Muscle of arm (tissue), 1 donor: ENCODE measurements at regions not wholly inside any gene's neighbourhood (a gene's known extent, or its start where the extent isn't known, plus 50 kb on each side); places are given as distances from the start of the nearest gene placed in this dataset.
"Not testable (repeated sequence)": the region's sequence is repeated elsewhere in the genome, so short reads cannot be mapped to it uniquely, and the experiment has no call there.

Source experiments
- DNase-seq: peaks from one replicate; pipeline ENCODE4 v3.0.0-alpha.2; 2013

GRCh38 chrX:1102786-1103185 is 109.7 kb downstream of the CRLF2 start:
- no peak for DNase-seq

DNA sequence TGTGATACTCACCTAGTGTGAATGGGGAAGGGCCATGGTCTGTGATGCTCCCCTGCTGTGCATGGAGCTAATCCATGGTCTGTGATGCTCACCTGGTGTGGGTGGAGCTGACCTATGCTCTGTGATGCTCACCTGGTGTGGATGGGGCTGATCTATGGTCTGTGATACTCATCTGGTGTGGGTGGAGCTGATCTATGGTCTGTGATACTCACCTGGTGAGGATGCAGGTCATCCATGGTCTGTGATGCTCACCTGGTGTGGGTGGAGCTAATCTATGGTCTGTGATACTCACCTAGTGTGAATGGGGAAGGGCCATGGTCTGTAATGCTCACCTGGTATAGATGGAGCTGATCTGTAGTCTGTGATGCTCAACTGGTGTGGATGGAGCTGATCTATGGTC is 110.2 kb downstream of the CRLF2 start:
- not testable (repeated sequence) for DNase-seq

DNA sequence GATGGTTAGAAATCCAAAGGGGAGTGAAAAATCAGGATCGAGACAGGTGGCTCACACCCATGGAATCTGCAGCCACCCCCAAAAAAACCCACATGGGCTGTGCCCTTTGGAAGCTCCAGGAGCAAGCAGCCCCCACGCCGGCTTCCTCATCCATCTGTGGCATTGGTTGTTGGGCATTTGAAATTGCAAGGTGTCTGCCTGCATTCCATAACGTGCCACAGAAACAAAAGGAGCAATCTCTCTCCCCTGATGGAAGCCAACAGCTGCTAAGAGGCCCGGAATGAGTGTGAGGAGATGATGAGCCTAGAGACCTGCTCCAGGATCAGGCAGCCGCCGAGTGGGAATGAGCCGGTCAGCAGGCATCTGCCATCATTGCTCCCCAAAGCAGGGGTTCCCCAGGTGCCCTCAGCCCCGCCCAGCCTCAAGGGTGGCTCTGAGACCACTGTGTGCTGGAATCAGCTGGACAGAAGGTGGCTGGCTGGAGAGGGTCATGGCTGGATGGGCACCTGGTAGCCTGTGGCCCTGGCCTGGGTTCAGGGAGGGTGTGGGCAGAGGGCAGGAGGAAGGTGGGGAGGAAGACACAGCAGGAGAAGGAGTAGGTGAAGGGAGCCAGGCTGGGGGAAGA is 113.2 kb downstream of the CRLF2 start:
- DNase-seq = no peak

GRCh38 chrX:1097328-1097727 is 115.1 kb downstream of the CRLF2 start:
- no peak for DNase-seq

DNA sequence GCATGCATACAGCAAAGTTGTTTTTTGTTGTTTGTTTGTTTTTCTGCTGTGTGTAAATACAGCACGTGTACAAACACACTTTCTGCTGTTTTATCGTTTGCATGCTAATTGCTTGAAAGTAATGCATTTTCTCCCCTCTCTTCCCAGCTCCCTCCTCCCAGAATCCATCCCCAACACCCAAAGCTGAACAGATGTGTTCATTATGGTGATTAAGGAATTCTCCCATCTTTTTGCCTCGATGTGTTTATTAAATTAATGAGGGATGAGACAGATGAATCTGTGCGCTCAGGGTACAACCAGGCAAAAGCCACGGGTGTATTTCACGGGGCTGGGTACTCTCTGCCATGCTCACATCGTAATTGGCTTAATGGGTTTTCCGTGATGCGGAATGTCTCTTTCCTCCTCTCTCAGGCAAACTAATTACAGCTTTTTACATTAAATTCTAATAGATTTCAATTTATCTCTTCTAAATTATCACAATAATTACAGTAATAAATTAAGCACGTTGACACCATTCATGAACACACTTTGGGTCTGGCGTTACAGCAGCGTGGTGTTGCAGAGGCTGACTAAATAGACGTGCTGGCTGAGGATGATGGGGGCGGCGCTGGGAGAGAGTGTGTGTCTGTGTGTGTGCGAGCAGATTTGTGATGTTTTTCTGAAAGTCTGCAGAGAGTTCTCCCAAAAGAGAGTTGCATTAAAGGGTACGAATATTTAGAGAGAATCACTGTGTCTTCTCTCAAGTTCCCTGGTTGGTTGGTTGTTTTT is 117.7 kb downstream of the CRLF2 start:
- DNase-seq = no peak

- DNase-seq = no peak
Measured at GRCh38 chrX:1093586-1094421, 118.6 kb downstream of the CRLF2 start.

GRCh38 chrX:1093121-1093520 is 119.3 kb downstream of the CRLF2 start:
- no peak for DNase-seq

DNA sequence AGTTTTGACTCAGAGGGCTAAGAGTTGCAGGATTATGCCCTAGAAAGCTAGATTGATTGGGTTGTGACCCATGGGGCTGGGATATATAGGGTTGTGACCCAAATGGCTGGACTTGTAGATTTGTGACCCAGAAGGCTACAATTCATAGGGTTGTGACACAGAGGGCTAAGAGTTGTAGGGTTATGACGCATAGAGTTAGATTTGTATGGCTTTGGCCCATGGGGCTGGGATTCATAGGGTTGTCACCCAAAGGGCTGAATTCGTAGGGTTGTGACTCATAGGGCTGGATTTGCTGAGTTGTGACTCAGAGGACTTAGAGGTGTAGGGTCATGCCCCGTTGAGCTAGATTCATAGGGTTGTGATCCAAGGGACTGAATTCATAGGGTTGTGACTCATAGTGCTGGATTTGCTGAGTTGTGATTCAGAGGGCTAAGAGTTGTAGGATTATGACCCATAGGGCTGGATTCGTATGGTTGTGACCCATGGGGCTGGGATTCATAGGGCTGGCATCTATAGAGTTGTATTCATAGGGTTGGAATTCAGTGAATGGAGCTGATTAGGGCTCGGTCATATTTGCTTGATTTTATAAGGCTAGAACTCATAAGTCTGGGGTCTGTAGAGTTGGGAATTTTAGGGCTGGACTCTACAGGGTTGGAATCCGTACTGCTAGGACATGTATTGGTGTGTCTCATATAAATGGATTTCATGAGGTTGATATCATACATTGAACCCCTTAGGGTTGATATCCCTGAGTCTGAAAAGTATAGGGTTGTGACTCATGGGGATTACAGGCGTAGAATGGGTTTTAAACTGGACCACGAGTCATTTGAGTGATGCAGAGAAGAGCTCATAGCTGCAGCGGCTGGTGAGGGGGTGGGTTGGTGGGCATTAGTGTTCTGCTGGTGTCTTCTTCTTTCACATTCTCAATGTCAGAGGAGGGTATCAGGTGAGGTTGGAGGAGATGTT is 125.7 kb downstream of the CRLF2 start:
- no peak for DNase-seq

GRCh38 chrX:1085871-1086270 is 126.6 kb downstream of the CRLF2 start:
- not testable (repeated sequence) for DNase-seq

DNA sequence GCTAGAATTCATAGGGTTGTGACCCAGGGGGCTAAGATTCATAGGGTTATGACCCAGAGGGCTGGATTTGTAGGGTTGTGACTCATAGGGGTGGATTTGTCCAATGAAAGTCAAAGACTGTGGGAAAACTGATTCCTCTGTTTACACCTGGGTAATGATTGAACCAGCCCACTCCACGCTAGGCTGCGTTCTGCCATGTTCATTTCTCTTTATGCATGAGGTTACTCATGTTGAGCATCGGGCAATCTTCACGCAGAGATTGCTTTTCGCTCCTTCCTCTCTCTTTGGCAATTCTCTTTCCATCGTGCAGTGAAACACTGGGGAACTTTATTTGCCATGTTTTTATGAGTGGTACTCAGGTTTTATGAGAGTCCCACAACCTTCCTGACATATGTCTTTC is 127.8 kb downstream of the CRLF2 start:
- no peak for DNase-seq

GRCh38 chrX:1076871-1077651 is 135.4 kb downstream of the CRLF2 start:
- no peak for DNase-seq

DNA sequence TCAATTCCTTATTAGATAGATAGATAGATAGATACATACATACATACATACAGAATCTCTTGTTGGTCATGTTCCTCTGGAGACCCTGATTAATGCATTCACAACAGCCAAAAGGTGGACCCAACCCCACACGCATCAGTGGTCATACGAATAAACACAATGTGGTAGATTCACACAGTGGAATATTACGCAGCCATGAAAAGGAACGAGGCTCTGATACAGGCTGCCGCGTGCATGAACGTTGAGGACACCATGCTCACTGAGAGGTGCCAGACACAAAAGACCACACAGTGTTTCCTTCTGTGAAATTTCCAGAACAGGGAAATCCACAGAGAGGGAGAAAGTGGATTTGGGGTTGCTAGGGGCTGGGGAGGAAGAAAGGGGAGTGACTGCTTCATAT is 136.7 kb downstream of the CRLF2 start:
- DNase-seq = no peak

DNA sequence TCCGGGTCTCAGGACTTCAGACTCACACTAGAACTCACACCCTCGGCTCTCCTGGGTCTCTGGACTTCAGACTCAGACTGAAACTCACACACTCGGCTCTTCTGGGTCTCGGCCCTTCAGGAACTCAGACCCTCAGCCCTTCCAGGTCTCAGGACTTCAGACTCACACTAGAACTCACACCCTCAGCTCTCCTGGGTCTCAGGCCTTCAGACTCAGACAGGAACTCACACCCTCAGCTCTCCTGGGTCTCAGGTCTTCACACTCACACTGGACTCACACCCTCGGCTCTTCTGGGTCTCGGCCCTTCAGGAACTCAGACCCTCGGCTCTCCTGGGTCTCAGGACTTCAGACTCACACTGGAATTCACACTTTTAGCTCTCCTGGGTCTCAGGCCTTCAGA is 137.3 kb downstream of the CRLF2 start:
- no peak for DNase-seq

DNA sequence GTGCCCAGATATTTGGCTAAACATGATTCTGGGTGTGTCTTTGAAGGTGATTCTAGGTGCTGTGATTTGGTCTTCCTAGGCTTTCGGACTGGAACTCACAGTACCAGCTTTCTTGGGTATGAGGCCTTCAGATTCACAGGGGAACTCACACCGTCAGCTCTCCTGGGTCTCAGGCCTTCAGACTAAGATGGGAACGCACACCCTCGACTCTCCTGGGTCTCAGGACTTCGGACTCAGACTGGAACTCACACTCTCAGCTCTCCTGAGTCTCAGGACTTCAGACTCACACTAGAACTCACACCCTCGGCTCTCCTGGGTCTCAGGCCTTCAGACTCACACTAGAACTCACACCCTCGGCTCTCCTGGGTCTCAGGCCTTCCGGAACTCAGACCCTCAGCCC is 137.7 kb downstream of the CRLF2 start:
- no peak for DNase-seq

DNA sequence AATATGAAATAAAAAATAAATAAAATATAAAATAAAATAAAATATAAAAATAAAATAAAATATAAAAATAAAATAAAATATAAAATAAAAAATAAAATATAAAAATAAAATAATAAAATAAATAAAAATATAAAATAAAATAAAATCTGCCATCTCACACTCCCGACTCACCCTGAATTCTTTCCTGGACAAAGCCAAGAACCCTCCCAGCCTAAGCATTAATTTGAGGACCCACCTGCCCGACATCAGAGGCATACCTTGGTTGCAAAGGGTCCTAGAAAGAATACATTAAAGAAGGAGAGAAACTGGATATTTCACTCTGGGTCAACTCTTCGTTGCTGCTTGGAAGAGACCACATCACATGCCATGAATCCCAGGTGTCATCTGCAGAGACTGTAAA is 138.3 kb downstream of the CRLF2 start:
- DNase-seq = no peak

DNA sequence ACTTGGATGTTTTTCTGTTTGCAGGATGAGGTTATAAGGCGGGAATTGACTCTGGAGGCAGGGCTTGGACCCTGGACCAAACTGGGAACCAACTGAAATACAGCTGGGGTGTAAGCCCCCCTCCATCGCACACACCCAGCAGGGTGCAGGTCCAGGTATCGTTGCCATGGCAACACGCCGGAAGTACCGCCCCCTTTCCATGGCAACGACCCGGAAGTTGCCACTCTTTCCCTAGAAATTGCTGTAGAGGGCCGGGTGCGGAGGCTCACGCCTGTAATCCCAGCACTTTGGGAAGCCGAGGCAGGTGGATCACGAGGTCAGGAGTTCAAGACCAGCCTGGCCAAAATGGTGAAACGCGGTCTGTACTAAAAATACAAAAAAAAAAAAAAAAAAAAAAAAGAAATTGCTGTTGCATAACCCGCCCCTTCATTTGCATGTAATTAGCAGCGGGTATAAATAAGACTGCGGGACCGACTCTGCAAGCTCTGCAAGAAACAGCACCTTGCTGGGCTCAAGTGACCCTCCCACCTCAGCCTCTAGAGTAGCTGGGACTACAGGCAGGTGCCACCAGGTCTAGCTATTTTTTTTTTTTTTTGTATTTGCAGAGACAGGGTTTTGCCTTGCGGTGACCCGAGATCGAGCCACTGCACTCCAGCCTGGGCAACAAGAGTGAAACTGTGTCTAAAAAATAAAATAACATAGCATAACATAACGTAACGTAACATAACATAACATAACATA is 139.6 kb downstream of the CRLF2 start:
- no peak for DNase-seq

DNA sequence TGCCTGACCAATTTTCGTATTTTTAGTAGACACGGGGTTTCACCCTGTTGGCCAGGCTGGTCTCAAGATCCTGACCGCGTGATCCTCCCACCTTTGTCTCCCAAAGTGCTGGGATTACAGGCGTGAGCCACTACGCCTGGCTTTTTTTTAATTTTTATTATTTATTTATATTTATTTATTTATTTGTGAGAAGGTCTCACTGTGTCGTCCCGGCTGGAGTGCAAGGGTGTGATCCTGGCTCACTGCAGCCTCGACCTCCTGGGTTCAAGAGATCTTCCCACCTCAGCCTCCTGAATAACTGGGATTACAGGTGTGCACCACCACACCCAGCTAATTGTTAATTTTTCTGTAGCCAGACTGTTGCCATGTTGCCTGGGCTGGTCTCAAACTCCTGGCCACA is 141.1 kb downstream of the CRLF2 start:
- DNase-seq = no peak

- DNase-seq = no peak
Measured at GRCh38 chrX:1062351-1062750, 150.1 kb downstream of the CRLF2 start.

GRCh38 chrX:1060562-1060960 is 151.9 kb downstream of the CRLF2 start:
- no peak for DNase-seq
